BE2C (cell line): ENCODE measurements at regions not wholly inside any gene's neighbourhood (a gene's known extent, or its start where the extent isn't known, plus 50 kb on each side); places are given as distances from the start of the nearest gene placed in this dataset.

ENCODE experiments used
- DNase-seq: peaks from one replicate; pipeline ENCODE4 v3.0.0-alpha.2; 2020
- H3K27me3 ChIP-seq: fragments of 250-450 bp; sonication (Bioruptor Pico); 2 replicates; pipeline ENCODE4 v1.5.1; 2020; ENCODE audit warnings: mild to moderate bottlenecking
- H3K36me3 ChIP-seq: fragments of 250-450 bp; sonication (Bioruptor Pico); 2 replicates; pipeline ENCODE4 v1.5.1; 2020; ENCODE audit warnings: mild to moderate bottlenecking
- H3K4me1 ChIP-seq: fragments of 250-450 bp; sonication (Bioruptor Pico); 2 replicates; pipeline ENCODE4 v1.5.1; 2020
- H3K4me3 ChIP-seq: 2 replicates; pipeline ENCODE4 v1.5.1; 2011; ENCODE audit warnings: low read depth, low read length
- H3K9me3 ChIP-seq: fragments of 250-450 bp; sonication (Bioruptor Pico); 2 replicates; pipeline ENCODE4 v1.5.1; 2020
- CTCF ChIP-seq: IDR thresholded peaks from 2 replicates; pipeline ENCODE4 v1.5.1; 2012; ENCODE audit warnings: mild to moderate bottlenecking, low read depth, low read length

- no peaks in the 10 kb centered on the region for H3K36me3 ChIP-seq
- no peaks in the 10 kb centered on the region for H3K9me3 ChIP-seq
- H3K4me3 ChIP-seq = no peak overlapping the region
- DNase-seq = no peak
- TF ChIP-seq CTCF = no peak
- no peaks in the 10 kb centered on the region for H3K27me3 ChIP-seq
- no peaks in the 10 kb centered on the region for H3K4me1 ChIP-seq
Observed at GRCh38 chr3:22542311-22542710, 660.8 kb upstream of the UBE2E2 start.

- no peak for TF ChIP-seq CTCF
- Histone ChIP-seq H3K4me3 (no peak overlapping the region), H3K27me3 (no peaks in the 10 kb centered on the region), H3K36me3 (no peaks in the 10 kb centered on the region), H3K9me3 (no peaks in the 10 kb centered on the region), H3K4me1 (no peaks in the 10 kb centered on the region)
- no peak for DNase-seq
Observed at GRCh38 chr3:22555753-22556435, 647.2 kb upstream of the UBE2E2 start.

DNA sequence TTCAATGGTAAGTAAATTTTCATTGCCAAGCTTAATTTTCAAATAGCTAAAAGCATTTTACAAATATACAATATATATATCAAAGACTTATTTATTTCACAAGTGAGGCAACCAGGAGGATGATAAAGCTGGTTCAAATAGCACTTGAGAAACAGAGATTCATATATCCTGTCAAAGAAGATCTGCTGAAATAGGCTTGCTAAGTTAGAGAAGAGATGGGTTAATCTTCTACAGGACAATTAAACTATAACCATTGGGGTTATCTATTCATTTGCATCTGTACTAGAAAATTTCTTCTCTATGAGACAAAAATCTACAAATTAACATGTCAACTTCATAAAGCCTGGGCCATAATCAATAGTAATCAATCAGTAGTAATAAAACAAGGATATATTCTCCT lies 637.7 kb upstream of the UBE2E2 start:
- H3K27me3 ChIP-seq = no peaks in the 10 kb centered on the region
- no peak for TF ChIP-seq CTCF
- H3K9me3 ChIP-seq = no peaks in the 10 kb centered on the region
- no peaks in the 10 kb centered on the region for H3K36me3 ChIP-seq
- H3K4me3 ChIP-seq = no peak overlapping the region
- no peaks in the 10 kb centered on the region for H3K4me1 ChIP-seq
- DNase-seq = no peak

GRCh38 chr3:22568285-22568684 lies 634.8 kb upstream of the UBE2E2 start:
- DNase-seq = no peak
- H3K27me3 ChIP-seq = no peaks in the 10 kb centered on the region
- H3K9me3 ChIP-seq = no peaks in the 10 kb centered on the region
- H3K4me1 ChIP-seq = no peaks in the 10 kb centered on the region
- H3K36me3 ChIP-seq = no peaks in the 10 kb centered on the region
- no peak for TF ChIP-seq CTCF
- no peak overlapping the region for H3K4me3 ChIP-seq

GRCh38 chr3:22569570-22569969 lies 633.6 kb upstream of the UBE2E2 start:
- H3K36me3 ChIP-seq = no peaks in the 10 kb centered on the region
- TF ChIP-seq CTCF = no peak
- no peaks in the 10 kb centered on the region for H3K27me3 ChIP-seq
- no peaks in the 10 kb centered on the region for H3K4me1 ChIP-seq
- no peaks in the 10 kb centered on the region for H3K9me3 ChIP-seq
- H3K4me3 ChIP-seq = no peak overlapping the region
- DNase-seq = no peak

DNA sequence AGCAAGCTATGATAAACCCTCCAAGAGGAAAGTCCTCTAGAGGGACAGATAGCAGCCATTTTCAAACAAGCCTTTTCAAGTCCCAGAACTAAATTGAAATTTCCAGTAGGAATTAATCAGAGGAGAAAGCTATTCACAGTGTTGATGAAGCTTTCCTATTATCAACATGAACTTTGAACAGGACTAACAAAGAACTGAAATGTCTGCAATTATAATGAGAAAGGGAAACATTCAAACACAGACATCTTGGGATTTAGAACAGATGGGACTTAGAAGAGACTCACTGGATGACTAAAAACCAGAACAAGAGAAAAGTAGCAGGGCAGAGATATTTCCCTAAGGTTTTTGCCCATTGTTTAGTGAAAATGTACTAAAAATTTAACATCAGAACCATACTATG lies 622.1 kb upstream of the UBE2E2 start:
- no peak for TF ChIP-seq CTCF
- H3K9me3 ChIP-seq = no peaks in the 10 kb centered on the region

More for the DNA sequence above, 622.1 kb upstream of the UBE2E2 start:
- Histone ChIP-seq H3K4me1 (no peaks in the 10 kb centered on the region), H3K4me3 (no peak overlapping the region), H3K36me3 (no peaks in the 10 kb centered on the region), H3K27me3 (no peaks in the 10 kb centered on the region)
- no peak for DNase-seq
